Erythroblast (primary cell): ENCODE measurements at regions not wholly inside any gene's neighbourhood (a gene's known extent, or its start where the extent isn't known, plus 50 kb on each side); places are given as distances from the start of the nearest gene placed in this dataset.
"Not testable (repeated sequence)": the region's sequence is repeated elsewhere in the genome, so short reads cannot be mapped to it uniquely, and the experiment has no call there.

Source experiments
- GATA1 ChIP-seq: IDR thresholded peaks from 2 replicates; pipeline ENCODE4 v1.6.1; 2011; ENCODE audit warnings: low read depth, mild to moderate bottlenecking, control low read depth, low read length, moderate library complexity
- POLR2A ChIP-seq: IDR thresholded peaks from 2 replicates; pipeline ENCODE4 v1.6.1; 2011; ENCODE audit warnings: mild to moderate bottlenecking, low read length

- not testable (repeated sequence) for TF ChIP-seq POLR2A, GATA1
Observed at GRCh38 chr14:23744368-23744767, 108.2 kb downstream of the DHRS2 start.
